GM21360 (cell line): ENCODE measurements at regions not wholly inside any gene's neighbourhood (a gene's known extent, or its start where the extent isn't known, plus 50 kb on each side); places are given as distances from the start of the nearest gene placed in this dataset.

Source experiments
- ATAC-seq: cut with Tn5 transposase; IDR thresholded peaks from one replicate; pipeline ENCODE4 v1.9.1; 2021; ENCODE audit warnings: mild to moderate bottlenecking, moderate library complexity; ENCODE audit not compliant: unreplicated experiment

DNA sequence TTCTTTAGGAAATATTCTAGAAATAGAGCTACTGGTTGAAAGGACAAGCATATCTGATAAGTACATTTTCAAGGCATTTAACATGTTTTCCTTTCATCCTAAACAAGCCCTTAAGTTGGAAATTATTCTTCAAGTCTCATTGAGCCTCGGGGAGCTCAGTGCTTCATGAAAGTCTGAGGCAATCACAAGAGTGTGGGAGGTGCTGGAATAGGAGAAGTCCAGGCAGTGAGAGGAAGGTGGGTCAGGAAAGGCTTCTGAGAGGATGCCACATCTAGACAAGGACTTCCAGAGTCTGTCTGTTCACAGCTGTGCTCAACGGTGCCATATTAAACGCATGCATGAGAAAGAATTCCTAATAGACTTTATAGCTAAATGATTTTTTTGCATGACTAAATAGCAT lies 69.8 kb downstream of the CD83 start:
- ATAC-seq, result no peak

DNA sequence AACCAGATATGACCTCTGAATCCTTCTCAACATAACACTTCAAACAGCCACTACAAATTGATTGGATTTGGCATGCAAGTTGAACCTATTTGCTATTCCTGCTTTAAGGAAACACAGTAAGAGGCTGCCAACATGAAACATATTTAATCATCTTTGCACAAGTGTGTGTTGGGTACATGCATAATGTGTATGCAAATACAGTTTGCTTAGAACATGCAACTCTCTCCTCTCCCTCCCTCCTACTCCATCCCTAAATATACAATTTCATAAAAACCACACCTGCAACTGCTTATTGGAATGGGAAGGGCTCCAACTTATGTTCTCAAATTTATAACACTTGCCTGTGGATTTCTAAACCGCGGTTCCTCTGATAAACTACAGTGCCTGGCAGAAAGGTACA lies 71.5 kb downstream of the CD83 start:
- no peak for ATAC-seq

DNA sequence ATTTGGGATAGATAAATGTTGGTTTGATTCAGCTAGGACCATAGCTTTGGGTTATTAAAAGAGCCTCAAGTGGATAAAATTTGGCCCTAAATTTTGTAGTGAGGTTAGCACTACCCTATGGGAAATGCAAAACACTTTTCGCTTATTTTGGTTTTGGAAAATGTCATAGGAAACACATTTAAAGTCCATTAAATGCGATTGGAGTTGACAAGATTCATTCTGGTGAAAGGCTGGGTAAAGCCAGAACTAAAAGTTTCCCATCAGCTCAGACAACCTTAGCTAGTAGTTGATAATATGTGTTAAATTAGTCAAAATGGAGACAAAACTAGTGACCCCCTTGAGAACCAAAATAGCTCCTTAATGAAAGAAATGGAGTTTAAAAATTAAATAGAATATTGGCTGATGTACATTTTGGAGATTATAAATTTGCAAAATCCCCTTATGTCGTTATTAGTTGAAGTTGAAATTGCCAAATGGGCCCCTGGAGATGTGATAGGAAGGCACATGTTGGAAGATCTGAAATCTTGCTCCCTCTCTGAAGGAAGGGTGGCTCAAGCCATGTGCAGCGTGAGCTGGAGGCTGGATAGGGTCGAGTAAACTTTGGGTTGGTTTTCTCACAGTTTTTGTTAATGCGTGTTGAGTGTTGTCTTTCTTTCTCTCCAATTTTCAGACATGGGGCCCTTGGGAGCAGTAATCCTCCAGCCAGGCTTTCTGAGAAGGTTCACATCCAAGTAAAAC lies 72.8 kb downstream of the CD83 start:
- ATAC-seq, result no peak

DNA sequence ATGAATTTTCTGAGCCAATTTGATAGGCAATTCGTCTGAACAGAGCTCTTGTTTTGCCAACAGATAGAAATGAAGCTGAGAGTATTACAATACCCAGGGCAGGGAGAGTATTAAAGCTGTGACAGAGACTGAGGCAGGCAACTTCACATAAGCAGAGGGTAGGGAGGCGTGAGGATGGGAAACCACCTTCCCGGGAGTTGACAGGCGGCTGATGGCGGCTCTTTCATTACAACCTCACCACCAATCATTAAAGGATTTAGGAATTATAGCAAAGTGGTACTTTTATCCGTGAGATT lies 73.3 kb downstream of the CD83 start:
- ATAC-seq, result no peak

DNA sequence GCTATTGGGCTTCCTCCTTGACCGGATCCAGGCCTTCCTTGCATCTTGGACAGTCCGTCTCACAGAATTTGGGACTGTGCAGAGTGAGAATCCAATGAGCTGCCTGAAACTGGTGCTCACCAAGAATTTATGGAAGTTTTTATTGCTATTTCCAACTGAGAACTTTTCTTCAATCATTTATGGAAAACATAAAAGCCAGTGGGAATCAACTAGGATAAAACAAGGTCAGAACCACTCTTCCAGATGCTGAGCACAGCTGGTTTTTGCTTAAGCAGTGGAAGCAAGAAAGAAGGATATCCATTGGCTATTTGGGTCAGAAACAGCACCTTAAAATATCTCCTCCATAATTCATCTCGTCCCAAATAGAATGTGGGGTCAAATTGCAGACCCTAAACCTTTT lies 74.2 kb downstream of the CD83 start:
- ATAC-seq, result no peak

DNA sequence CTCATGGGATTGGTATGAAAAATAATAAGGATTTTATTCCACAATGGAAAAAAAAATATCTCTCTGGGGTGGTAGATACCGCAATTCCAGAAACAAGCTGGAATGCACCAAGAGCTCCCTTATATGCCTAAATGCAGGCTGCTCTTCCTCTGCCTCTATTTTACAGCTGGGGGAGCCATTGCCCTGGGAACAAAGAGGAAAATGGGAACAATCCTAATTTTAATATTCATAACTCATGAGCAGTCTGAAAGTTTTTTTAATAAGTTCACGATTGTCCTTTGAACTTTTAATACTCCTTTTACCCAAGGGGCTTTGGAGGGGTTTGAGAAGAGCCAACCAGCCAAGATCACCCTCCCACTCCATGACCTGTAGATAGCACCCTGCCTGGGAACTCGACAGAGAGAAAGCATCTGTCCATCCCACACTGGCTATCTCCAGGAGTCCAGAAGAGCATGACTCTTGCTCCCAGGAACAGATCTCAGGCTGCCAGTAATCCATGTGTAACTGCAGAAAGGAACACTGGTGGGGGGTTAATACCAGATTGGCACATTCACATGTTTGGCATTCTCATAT lies 74.7 kb downstream of the CD83 start:
- ATAC-seq, result no peak

DNA sequence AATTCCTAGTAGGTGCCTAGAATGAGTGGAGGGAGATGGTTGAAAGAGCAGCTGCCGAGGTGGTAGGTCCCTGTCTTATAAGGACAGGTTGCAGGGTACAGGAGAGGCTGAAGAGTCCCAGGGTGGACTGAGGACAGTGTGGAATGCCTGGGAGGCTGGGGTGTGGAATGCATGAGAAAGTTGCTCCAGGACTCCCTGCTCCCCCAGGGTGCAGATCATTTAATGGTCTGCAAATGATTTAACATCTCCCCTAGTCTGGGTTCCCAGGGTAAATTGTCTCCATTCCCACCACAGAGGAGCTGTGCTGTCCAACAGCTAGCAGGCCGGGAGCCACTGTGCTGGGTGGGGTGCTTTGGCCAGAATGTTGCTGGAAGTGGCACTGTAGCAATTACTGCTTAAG lies 76.0 kb downstream of the CD83 start:
- no peak for ATAC-seq

DNA sequence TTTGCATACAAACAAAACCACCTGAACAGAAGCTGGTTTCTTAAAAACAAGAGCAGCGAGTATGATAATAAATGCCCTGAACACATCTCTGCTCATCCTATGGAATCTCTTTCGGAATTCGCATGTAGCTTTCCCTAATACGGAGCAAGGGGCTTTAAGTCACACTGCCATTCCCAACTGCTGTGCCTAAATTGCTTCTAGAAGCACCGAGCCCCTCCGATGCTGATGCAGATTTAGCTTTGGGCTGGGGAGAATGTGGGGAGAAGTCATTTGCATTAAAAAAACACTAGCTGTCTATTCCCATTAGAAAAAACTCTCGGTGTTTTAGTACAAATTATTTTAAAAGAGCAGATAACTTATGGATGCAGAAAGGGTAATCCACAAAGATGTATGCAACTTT lies 76.9 kb downstream of the CD83 start:
- ATAC-seq, result no peak

DNA sequence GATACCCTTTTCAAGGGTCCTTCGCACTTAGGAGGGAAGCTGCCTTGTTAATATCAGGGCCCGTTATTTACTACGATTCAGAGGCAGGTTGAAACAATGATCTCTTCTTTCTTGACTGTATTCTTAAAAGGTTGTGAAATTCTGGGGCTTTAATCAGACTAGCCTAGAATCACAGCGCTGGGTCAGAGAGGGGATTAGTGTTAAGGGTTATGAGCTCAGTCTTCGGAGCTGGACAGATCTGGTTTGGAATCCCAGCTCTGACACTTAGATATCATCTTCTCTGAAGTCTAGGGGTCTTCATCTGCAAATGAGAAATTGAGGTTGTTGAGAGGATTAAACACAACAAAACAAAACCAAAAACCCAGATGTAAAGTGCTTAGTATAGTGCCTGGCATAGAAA lies 77.4 kb downstream of the CD83 start:
- no peak for ATAC-seq

DNA sequence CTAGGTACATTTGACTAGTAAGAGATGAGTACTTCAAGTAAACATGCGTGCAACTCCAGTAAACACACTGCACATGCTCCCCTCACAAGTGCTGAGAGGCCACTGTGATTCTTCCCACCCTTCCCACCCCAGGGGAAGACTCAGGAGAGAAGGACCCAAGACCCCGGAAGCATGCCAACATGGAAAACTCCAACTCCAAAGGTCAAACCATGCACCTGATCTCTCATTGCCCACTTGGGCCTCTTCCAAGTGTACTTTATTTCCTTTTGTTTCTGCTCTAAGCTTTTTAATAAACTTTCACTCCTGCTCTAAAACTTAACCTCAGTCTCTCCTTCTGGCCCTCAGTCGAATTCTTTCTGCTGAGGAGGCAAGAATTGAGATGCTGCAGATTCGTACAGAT lies 78.5 kb downstream of the CD83 start:
- ATAC-seq, result no peak

DNA sequence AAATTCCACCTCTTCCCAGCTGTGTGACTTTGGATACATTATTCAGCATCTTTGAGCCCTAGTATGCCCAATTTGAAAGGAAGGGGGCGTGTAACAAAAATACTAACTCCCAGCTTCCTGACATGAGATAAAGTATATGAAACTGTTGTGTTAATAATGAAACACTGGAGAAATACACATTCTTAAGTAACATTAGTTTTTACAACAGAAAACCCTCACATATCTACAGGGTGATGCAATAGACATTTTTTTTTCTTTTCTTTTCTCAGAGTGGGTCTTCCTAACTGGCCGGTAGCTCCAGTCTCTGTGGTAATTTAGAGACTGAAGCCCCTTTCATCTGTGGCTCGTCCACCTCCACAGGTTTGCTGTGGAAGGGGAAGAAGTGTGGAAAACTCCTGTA lies 79.5 kb downstream of the CD83 start:
- no peak for ATAC-seq

DNA sequence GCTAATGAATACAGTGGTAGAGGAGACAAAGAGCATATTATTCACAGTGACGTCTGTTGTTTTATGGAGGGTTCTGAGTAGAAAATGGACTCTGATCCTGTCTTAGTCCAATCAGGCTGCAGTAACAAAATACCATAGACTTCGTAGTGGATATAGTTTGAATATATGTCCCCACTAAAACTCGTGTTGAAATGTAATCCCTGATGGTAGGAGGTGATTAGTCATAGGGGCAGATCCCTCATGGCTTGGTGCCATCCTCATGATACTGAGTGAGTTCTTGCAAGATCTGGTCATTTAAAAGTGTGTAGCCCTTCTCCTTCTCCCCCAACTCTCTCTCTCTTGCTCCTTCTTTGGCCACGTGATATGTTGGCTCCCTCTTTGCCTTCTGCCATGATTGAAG lies 82.5 kb downstream of the CD83 start:
- no peak for ATAC-seq

DNA sequence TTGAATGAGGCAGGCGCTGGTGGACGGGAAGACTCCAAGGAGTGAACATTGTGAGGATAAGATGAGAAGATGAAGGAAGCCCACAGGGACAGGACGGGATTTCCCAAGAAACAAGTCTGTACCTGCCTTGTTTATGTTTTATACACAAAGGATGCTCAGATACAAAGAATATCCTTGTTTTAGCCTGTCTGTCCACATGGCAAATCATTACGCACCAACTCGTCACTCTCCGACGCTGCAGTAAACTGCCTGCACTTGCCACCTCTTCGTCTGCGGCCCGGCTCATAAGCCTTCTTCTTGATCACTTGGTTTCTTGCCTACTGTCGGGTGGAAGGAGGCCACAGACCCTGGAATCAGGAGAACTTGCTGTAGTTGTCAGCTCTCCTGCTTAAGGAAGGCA lies 85.4 kb downstream of the CD83 start:
- ATAC-seq, result no peak

DNA sequence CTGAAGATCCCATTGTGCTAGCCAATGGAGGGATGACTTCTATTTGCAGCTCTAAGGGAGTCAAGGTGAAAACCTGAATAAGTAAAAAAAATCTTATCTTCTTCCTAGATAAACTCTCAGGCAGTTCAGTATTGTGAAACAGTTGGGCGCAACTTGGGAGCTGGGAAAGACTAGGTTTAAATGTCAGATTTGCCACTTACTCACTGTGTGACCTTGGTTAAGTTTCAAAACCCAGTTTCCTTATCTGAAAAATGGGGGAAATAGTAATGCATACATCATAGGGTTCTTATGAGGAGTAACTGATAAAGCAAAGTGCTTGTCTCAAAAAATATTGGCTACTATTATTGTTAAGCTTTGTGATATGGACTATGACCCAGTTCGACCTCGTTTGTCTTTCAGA lies 88.8 kb downstream of the CD83 start:
- no peak for ATAC-seq

DNA sequence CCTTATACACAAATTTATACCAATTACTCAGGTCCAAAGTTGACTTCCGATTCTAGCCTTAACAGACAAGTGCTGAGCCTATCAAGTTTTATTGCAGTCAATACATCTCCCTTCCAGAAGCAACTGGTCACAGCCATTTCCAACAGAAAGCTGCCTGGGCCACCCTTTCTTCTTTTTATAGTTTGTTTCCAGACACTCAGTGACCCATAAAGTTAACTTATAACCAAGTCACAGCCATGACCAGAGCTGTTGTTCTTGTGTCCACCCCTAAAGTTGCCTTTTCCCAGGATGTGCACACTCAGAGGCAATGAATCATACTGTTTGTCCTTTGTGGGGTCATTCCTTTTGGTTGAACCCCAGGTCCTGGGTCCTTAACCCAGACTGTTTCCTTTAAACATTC lies 89.9 kb downstream of the CD83 start:
- ATAC-seq, result no peak

DNA sequence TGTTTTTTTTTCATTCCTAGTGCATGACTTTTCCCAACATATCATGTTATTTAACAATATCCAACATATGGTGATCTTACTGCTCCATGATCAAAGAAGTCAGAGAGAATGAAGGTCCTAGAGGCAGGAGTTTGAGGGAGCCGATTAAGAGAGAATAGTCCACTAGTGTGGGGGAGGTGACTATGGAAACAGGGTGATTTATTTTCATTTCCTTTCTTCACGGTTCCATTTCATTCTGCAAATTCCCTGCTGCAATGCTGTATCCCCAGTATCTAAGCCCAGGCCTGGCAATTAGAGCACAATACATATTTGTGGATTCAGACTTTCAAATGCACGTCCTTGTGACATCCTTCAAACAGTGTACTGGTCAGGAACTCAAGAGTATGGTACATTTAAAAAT lies 91.4 kb downstream of the CD83 start:
- ATAC-seq, result no peak

DNA sequence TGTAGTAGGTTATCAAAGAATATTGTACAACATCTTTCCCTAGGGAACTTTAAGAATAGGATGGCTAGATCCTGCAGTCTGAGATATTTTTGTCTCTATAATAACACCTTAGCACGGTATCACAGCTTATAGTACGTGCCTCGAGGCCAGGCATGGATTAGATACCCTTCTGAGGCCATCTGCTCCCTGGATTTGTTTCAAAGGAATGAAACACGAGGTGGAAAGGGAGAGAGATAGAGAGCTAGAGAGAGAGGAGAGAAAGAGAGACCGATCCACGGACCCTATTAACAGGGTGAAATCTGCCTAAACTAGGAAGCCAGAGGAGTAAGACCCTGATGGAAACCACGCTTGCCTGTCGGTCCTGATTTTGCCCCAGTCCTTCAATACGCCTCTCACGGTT lies 92.5 kb downstream of the CD83 start:
- no peak for ATAC-seq

DNA sequence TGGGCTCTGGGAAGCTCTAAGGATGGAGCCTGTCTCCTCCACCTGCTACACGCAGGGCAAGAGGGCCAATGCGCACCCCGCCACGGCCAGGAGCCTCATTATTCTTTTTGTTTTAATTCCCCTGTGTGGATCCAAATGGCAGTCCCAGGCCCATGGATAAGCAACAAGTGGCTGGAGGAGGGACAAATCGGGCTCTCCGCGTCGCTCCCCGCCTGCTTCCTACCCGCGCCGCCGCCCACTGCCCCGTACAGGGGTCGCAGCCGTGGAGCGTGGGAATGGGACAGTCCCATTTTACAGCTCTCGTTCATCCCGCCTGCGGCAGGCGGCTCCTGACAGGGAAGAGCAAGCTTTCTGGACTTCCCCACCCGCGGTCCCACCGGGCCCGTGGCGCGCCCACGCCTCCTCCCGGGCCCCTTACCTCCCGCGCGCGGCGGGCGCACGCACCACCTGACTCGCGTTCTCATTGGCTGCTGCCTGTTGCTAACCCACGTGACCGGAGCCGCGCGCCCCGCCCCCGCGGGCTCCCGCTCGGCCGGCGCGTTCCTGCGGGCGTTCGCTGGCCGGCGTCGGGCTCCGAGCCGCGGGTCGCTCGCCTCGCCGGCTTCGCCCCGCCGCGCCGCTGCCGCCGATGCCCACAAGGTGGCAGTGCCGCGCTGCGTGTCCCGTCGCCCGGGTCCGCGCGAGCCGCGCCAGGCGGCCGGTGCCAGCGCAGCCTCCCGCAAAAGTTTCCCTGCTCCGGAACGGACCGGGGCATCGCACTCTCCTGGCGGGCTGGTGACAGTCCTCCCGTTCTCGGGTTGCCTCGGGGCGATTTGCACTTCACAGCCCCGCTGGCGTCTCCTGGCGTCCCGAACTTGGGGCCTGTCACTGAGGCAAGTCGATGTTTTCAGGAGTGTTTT lies 93.3 kb downstream of the CD83 start:
- peak; percentile 91 for ATAC-seq

DNA sequence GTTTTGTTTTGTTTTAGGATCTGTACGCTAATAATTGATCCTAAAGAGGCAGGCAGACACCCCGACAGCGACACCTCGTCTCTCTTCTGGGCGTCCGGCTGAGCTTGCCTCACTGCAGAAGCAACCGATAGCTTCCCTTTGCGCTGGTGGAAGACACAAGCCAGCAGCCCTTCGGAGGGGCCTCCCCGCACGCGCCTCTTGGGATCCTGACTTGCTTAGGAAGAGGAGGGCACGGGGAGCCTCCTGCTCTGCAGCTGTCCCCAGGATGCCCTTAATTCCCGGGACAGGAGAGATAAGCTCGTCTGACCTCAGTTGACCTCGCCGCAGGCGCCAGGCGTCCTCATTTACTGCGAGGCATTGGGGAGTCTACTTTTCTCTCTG lies 94.0 kb downstream of the CD83 start:
- ATAC-seq, result peak; percentile 1

DNA sequence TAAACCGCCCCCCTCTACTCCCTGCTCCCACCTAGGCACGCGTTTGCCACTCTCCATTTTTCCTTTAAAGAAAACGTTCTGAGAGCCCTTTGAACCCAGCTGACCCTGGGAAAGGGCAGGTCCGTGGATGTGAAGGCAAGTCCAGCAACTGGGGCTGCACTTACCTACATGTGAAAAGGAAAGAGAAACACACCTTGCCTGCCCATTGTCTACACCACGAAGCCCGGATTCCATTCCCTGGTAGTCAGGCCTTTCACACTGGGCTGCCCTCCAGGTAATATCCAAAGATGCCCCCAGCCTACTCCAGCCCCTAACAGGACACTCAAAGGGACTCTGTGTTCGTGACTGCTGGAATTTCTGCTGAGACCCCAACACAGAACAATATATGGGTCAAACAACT lies 94.4 kb downstream of the CD83 start:
- ATAC-seq, result no peak

DNA sequence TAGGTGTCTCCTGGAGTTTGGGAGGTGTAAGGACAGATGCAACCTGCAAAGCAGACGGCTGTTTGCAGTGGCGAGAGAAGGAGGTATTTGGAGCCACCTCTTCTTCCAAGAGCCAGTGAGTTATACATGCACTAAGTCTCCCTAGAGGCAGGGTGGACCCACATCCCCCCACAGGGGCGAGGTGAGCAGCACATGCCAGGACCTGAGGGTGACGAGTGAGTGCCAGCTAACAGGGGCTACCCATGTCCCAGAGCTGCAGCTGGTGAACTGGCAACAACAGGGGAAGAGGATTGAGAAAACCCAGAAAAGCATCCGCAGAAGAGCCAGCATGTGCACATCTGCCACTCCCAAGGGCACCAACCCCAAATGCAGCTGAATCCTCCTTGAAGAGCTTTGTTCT lies 95.1 kb downstream of the CD83 start:
- ATAC-seq, result no peak

DNA sequence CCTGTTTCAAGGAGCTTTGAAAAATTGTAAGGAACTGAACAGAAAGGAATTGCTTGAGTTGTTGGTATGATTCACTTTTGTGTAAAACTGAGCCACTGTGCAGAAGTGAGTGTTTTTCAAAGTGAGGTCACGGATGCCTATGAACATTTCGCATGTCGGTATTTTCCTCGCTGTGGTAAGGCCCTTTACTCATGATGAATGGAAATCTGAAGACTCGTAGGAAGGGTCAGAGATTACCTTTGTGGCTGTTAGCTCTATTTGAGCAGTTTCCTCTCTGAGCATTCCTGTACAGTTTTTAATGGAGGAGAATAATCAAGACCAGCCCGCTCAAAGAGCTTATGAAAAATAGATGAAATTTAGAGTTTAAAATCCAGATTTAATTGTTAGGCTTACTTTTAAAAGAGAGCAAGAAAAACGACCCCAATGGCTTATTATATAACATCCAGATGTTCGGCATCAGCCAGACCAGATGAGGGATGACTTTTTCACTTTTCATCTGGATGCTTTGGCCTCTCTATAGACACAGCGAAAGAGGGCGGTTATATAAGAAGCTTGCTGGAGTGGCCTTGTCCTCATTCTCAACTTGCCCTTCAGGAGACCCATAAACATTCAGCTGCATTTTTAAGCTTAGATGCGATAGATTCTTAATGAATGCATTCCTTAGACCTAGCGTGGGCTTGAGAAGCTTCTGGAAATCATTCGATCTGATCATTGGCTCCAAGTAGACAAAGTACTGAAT lies 99.5 kb downstream of the CD83 start:
- ATAC-seq, result no peak
